HEK293 (cell line): ENCODE measurements at regions not wholly inside any gene's neighbourhood (a gene's known extent, or its start where the extent isn't known, plus 50 kb on each side); places are given as distances from the start of the nearest gene placed in this dataset.
A peak's percentile ranks its signal among the peaks of the same experiment; 100 is the strongest.

ENCODE experiments used
- MYNN ChIP-seq: fragments of 450-650 bp; formaldehyde crosslinking; IDR thresholded peaks from 2 replicates; pipeline ENCODE4 v1.5.1; 2016; ENCODE audit warnings: missing biosample characterization, missing genetic modification characterization, borderline replicate concordance
- OSR2 ChIP-seq: fragments of 450-650 bp; formaldehyde crosslinking; IDR thresholded peaks from 2 replicates; pipeline ENCODE4 v1.5.1; 2016; ENCODE audit warnings: missing biosample characterization, missing genetic modification characterization
- ZBTB17 ChIP-seq: fragments of 450-650 bp; formaldehyde crosslinking; IDR thresholded peaks from 2 replicates; pipeline ENCODE4 v1.5.1; 2016; ENCODE audit warnings: missing biosample characterization, missing genetic modification characterization
- ZBTB8A ChIP-seq: fragments of 450-650 bp; formaldehyde crosslinking; IDR thresholded peaks from 2 replicates; pipeline ENCODE4 v1.5.1; 2016; ENCODE audit warnings: missing biosample characterization, missing genetic modification characterization
- ZNF121 ChIP-seq: fragments of 450-650 bp; formaldehyde crosslinking; IDR thresholded peaks from 2 replicates; pipeline ENCODE4 v1.5.1; 2016; ENCODE audit warnings: missing biosample characterization, missing genetic modification characterization
- ZNF324 ChIP-seq: fragments of 450-650 bp; formaldehyde crosslinking; IDR thresholded peaks from 2 replicates; pipeline ENCODE4 v1.5.1; 2016; ENCODE audit warnings: missing biosample characterization, missing genetic modification characterization
- ZNF558 ChIP-seq: fragments of 450-650 bp; formaldehyde crosslinking; IDR thresholded peaks from 2 replicates; pipeline ENCODE4 v1.5.1; 2016; ENCODE audit warnings: missing biosample characterization, missing genetic modification characterization
- TF ChIP-seq, protein P1 (sequence below): fragments of 450-650 bp; formaldehyde crosslinking; IDR thresholded peaks from 2 replicates; pipeline ENCODE4 v1.5.1; 2016; ENCODE audit warnings: missing biosample characterization, missing genetic modification characterization
- TF ChIP-seq, protein P2 (sequence below): fragments of 450-650 bp; formaldehyde crosslinking; IDR thresholded peaks from 2 replicates; pipeline ENCODE4 v1.5.1; 2017; ENCODE audit warnings: missing biosample characterization, missing genetic modification characterization
- TF ChIP-seq, protein P3 (sequence below): fragments of 450-650 bp; formaldehyde crosslinking; conservative IDR thresholded peaks from 2 replicates; pipeline ENCODE4 v1.5.1; 2016; ENCODE audit warnings: low read depth, missing biosample characterization, missing genetic modification characterization
- TF ChIP-seq, protein P4 (sequence below): fragments of 450-650 bp; formaldehyde crosslinking; IDR thresholded peaks from 2 replicates; pipeline ENCODE4 v1.5.1; 2016; ENCODE audit warnings: missing biosample characterization, missing genetic modification characterization
- TF ChIP-seq, protein P5 (sequence below): fragments of 450-650 bp; formaldehyde crosslinking; IDR thresholded peaks from 2 replicates; pipeline ENCODE4 v1.5.1; 2016; ENCODE audit warnings: missing biosample characterization, missing genetic modification characterization

DNA sequence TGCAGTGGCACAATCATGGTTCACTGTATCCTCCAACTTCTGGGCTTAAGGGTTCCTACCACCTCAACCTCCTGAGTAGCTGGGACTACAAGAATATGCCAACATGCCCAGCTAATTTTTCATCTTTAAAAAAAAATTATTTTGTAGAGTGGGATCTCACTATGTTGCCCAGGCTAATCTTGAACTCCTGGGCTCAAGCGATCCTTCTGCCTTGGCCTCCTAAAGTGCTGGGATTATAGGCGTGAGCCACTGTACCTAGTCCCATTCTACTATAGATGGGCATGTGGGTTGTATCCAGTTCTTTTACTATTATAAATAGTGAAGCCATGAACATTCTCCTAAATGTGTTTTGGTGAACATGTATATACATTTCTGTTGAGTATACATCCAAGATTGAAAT lies 57.9 kb upstream of the PAXBP1 start:
- TF ChIP-seq OSR2 (tag by site-specific recombination), result no peak
- no peak for TF ChIP-seq ZBTB17 (tag by site-specific recombination)
- TF ChIP-seq ZNF121, result peak; percentile 82
- TF ChIP-seq, protein P1, sequence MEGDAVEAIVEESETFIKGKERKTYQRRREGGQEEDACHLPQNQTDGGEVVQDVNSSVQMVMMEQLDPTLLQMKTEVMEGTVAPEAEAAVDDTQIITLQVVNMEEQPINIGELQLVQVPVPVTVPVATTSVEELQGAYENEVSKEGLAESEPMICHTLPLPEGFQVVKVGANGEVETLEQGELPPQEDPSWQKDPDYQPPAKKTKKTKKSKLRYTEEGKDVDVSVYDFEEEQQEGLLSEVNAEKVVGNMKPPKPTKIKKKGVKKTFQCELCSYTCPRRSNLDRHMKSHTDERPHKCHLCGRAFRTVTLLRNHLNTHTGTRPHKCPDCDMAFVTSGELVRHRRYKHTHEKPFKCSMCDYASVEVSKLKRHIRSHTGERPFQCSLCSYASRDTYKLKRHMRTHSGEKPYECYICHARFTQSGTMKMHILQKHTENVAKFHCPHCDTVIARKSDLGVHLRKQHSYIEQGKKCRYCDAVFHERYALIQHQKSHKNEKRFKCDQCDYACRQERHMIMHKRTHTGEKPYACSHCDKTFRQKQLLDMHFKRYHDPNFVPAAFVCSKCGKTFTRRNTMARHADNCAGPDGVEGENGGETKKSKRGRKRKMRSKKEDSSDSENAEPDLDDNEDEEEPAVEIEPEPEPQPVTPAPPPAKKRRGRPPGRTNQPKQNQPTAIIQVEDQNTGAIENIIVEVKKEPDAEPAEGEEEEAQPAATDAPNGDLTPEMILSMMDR (tag by site-specific recombination), result no peak
- TF ChIP-seq ZBTB8A (tag by site-specific recombination), result no peak
- TF ChIP-seq, protein P2, sequence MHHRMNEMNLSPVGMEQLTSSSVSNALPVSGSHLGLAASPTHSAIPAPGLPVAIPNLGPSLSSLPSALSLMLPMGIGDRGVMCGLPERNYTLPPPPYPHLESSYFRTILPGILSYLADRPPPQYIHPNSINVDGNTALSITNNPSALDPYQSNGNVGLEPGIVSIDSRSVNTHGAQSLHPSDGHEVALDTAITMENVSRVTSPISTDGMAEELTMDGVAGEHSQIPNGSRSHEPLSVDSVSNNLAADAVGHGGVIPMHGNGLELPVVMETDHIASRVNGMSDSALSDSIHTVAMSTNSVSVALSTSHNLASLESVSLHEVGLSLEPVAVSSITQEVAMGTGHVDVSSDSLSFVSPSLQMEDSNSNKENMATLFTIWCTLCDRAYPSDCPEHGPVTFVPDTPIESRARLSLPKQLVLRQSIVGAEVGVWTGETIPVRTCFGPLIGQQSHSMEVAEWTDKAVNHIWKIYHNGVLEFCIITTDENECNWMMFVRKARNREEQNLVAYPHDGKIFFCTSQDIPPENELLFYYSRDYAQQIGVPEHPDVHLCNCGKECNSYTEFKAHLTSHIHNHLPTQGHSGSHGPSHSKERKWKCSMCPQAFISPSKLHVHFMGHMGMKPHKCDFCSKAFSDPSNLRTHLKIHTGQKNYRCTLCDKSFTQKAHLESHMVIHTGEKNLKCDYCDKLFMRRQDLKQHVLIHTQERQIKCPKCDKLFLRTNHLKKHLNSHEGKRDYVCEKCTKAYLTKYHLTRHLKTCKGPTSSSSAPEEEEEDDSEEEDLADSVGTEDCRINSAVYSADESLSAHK (tag by site-specific recombination), result no peak
- TF ChIP-seq, protein P3, sequence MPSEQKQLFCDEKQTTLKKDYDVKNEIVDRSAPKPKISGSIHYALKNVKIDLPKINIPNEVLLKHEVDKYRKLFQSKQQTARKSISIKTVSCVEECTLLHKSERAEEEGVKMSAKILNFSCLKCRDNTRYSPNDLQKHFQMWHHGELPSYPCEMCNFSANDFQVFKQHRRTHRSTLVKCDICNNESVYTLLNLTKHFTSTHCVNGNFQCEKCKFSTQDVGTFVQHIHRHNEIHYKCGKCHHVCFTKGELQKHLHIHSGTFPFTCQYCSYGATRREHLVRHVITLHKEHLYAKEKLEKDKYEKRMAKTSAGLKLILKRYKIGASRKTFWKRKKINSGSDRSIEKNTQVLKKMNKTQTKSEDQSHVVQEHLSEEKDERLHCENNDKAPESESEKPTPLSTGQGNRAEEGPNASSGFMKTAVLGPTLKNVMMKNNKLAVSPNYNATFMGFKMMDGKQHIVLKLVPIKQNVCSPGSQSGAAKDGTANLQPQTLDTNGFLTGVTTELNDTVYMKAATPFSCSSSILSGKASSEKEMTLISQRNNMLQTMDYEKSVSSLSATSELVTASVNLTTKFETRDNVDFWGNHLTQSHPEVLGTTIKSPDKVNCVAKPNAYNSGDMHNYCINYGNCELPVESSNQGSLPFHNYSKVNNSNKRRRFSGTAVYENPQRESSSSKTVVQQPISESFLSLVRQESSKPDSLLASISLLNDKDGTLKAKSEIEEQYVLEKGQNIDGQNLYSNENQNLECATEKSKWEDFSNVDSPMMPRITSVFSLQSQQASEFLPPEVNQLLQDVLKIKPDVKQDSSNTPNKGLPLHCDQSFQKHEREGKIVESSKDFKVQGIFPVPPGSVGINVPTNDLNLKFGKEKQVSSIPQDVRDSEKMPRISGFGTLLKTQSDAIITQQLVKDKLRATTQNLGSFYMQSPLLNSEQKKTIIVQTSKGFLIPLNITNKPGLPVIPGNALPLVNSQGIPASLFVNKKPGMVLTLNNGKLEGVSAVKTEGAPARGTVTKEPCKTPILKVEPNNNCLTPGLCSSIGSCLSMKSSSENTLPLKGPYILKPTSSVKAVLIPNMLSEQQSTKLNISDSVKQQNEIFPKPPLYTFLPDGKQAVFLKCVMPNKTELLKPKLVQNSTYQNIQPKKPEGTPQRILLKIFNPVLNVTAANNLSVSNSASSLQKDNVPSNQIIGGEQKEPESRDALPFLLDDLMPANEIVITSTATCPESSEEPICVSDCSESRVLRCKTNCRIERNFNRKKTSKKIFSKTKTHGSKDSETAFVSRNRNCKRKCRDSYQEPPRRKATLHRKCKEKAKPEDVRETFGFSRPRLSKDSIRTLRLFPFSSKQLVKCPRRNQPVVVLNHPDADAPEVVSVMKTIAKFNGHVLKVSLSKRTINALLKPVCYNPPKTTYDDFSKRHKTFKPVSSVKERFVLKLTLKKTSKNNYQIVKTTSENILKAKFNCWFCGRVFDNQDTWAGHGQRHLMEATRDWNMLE, result no peak
- TF ChIP-seq, protein P4, sequence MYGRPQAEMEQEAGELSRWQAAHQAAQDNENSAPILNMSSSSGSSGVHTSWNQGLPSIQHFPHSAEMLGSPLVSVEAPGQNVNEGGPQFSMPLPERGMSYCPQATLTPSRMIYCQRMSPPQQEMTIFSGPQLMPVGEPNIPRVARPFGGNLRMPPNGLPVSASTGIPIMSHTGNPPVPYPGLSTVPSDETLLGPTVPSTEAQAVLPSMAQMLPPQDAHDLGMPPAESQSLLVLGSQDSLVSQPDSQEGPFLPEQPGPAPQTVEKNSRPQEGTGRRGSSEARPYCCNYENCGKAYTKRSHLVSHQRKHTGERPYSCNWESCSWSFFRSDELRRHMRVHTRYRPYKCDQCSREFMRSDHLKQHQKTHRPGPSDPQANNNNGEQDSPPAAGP (tag by site-specific recombination), result no peak
- no peak for TF ChIP-seq MYNN (tag by site-specific recombination)
- TF ChIP-seq ZNF558, result no peak
- TF ChIP-seq, protein P5, sequence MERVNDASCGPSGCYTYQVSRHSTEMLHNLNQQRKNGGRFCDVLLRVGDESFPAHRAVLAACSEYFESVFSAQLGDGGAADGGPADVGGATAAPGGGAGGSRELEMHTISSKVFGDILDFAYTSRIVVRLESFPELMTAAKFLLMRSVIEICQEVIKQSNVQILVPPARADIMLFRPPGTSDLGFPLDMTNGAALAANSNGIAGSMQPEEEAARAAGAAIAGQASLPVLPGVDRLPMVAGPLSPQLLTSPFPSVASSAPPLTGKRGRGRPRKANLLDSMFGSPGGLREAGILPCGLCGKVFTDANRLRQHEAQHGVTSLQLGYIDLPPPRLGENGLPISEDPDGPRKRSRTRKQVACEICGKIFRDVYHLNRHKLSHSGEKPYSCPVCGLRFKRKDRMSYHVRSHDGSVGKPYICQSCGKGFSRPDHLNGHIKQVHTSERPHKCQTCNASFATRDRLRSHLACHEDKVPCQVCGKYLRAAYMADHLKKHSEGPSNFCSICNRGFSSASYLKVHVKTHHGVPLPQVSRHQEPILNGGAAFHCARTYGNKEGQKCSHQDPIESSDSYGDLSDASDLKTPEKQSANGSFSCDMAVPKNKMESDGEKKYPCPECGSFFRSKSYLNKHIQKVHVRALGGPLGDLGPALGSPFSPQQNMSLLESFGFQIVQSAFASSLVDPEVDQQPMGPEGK (tag by site-specific recombination), result no peak
- no peak for TF ChIP-seq ZNF324 (tag by site-specific recombination)
